Nephron (organoid): ENCODE measurements at regions not wholly inside any gene's neighbourhood (a gene's known extent, or its start where the extent isn't known, plus 50 kb on each side); places are given as distances from the start of the nearest gene placed in this dataset.
"Not testable (repeated sequence)": the region's sequence is repeated elsewhere in the genome, so short reads cannot be mapped to it uniquely, and the experiment has no call there.

ENCODE experiments used
- H3K27ac Mint-ChIP-seq, 3 experiments: 2 replicates each; pipeline ENCODE4 v1.8.0; 2020; ENCODE audit warnings: mixed read lengths in 3 of 3, mild to moderate bottlenecking in 2 of 3, moderate library complexity in 1 of 3
- H3K27me3 Mint-ChIP-seq: 2 replicates; pipeline ENCODE4 v1.8.0; 2021; ENCODE audit warnings: low read depth, mild to moderate bottlenecking, moderate library complexity, mixed read lengths
- H3K36me3 Mint-ChIP-seq: 2 replicates; pipeline ENCODE4 v1.8.0; 2020; ENCODE audit warnings: low read depth, mixed read lengths
- H3K4me1 Mint-ChIP-seq: 2 replicates; pipeline ENCODE4 v1.8.0; 2020; ENCODE audit warnings: mixed read lengths
- H3K4me3 Mint-ChIP-seq, 3 experiments: 2 replicates each; pipeline ENCODE4 v1.8.0; 2020; ENCODE audit warnings: mild to moderate bottlenecking in 3 of 3, mixed read lengths in 3 of 3, moderate library complexity in 2 of 3
- H3K9me3 Mint-ChIP-seq: 2 replicates; pipeline ENCODE4 v1.8.0; 2020; ENCODE audit warnings: mixed read lengths
- TF ChIP-seq, protein P1 (sequence below), 3 experiments: fragments of 200-600 bp; sonication (generic); IDR thresholded peaks; one replicate each; pipeline ENCODE4 v1.5.0; 2021; ENCODE audit warnings: antibody characterized with exemption in 3 of 3; ENCODE audit not compliant: unreplicated experiment in 3 of 3

DNA sequence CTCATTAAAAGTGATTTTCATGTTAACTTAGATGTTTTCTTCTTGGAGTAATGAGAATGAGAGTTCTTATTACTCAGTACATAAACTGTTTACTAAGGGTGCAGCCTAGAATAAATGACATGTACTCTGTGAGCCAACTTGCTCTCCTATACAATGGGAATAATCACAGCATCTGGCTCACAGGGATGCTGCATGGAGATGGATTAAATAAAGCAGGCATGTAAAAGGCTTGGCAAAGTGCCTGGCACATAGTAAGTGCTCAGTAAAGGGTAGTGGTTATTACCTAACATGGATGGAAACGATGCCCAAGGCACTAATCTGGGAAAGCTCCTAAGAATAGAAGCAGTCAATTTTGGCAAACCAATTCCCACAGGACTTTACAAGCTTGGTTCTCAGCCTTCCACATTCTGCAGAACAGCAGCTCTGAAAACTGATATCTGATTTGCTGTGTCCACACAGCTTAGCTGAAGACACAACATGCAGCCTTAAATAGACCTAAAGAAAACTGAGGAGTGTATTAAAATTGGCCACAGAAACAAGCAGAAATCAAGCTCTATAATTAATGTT lies 176.1 kb downstream of the ABCC12 start:
- H3K27ac Mint-ChIP-seq: no peak overlapping the region
- TF ChIP-seq, protein P1, sequence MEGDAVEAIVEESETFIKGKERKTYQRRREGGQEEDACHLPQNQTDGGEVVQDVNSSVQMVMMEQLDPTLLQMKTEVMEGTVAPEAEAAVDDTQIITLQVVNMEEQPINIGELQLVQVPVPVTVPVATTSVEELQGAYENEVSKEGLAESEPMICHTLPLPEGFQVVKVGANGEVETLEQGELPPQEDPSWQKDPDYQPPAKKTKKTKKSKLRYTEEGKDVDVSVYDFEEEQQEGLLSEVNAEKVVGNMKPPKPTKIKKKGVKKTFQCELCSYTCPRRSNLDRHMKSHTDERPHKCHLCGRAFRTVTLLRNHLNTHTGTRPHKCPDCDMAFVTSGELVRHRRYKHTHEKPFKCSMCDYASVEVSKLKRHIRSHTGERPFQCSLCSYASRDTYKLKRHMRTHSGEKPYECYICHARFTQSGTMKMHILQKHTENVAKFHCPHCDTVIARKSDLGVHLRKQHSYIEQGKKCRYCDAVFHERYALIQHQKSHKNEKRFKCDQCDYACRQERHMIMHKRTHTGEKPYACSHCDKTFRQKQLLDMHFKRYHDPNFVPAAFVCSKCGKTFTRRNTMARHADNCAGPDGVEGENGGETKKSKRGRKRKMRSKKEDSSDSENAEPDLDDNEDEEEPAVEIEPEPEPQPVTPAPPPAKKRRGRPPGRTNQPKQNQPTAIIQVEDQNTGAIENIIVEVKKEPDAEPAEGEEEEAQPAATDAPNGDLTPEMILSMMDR (IDR thresholded peaks at IDR 0.05; ENCODE audit: unreplicated experiment in 3 of 3): no peak
- no peak overlapping the region for H3K4me3 Mint-ChIP-seq
- H3K4me1 Mint-ChIP-seq: no peaks in the 10 kb centered on the region
- no peaks in the 10 kb centered on the region for H3K36me3 Mint-ChIP-seq
- H3K27me3 Mint-ChIP-seq: peaks cover 12% of the 10 kb centered on the region
- H3K9me3 Mint-ChIP-seq: no peaks in the 10 kb centered on the region

DNA sequence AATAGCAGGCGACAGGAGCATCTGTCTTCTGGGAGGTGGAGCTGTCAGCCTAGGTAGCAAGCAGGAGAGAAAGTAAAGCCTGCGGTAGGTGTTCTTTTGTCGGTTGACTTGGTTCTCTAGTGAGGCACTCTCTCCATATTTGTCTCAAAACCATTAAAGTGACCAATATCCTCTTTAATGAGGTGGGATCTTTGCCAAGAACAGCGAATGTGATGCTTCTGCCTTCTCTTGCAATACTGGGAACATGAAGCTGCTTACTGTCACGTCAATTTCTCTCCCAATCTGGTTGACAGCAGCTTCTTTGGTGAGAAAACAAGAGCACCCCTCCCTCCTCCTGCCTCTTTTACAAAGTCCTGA lies 176.7 kb downstream of the ABCC12 start:
- H3K27ac Mint-ChIP-seq: no peak overlapping the region
- peaks cover 12% of the 10 kb centered on the region for H3K27me3 Mint-ChIP-seq
- TF ChIP-seq, protein P1 (IDR thresholded peaks at IDR 0.05; ENCODE audit: unreplicated experiment in 3 of 3): no peak
- no peaks in the 10 kb centered on the region for H3K4me1 Mint-ChIP-seq
- no peaks in the 10 kb centered on the region for H3K9me3 Mint-ChIP-seq
- no peaks in the 10 kb centered on the region for H3K36me3 Mint-ChIP-seq
- no peak overlapping the region for H3K4me3 Mint-ChIP-seq

DNA sequence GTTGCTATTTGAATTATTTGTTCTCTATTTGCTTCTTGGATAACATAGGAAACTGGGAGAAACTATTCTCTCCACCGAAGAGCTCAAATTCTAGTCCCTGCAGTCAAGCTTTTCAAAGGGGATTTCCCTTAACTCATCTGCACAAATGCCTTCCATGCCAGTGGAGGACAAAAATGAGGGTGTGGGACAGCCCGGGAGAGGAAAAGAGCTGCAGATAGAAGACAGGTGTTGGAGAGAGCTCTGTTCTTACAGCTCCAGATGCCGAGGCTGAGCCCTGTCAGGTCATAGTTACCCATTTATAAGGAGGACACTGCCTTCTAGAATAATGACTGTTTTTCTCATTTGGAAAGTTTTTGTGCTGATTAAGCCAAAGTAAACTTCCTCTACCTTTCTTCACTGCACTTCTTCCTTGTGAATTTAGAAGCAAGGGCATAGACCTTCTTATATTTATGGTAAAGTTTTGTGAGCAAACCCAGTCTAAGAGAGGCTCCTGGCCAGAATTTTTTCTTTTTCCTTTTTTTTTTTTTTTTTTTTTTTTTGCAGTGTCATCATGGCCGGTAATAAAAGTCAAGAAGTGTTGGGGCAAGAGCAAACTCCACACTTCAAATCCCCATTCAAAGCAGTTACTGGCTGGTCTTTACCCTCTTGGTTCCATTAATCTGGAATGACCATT lies 177.2 kb downstream of the ABCC12 start:
- H3K27me3 Mint-ChIP-seq: peaks cover 12% of the 10 kb centered on the region
- TF ChIP-seq, protein P1 (IDR thresholded peaks at IDR 0.05; ENCODE audit: unreplicated experiment in 3 of 3): no peak
- no peaks in the 10 kb centered on the region for H3K4me1 Mint-ChIP-seq
- no peak overlapping the region for H3K27ac Mint-ChIP-seq
- H3K36me3 Mint-ChIP-seq: no peaks in the 10 kb centered on the region
- H3K9me3 Mint-ChIP-seq: no peaks in the 10 kb centered on the region
- no peak overlapping the region for H3K4me3 Mint-ChIP-seq

DNA sequence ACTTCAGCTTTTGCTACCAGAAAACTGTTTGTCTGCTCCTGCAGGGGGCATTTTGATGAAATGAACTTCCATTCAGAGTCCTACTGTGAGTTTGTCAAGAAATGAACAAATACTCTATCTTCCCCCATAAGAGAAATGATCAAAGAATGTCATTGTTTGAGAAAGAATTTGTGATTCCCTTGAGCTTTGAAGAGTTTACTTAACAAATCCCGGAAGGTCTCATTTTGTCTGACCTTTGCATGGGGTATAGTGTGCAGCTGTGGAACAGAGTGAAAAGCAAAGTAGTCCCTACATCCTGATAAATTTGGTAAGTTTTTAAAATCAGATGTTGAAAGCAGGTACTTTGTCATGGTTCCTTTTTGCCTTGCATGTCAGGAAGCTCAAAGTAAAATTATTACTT lies 178.0 kb downstream of the ABCC12 start:
- no peak overlapping the region for H3K27ac Mint-ChIP-seq
- no peaks in the 10 kb centered on the region for H3K36me3 Mint-ChIP-seq
- H3K4me3 Mint-ChIP-seq: no peak overlapping the region
- TF ChIP-seq, protein P1 (IDR thresholded peaks at IDR 0.05; ENCODE audit: unreplicated experiment in 3 of 3): no peak
- H3K9me3 Mint-ChIP-seq: no peaks in the 10 kb centered on the region
- H3K27me3 Mint-ChIP-seq: peaks cover 12% of the 10 kb centered on the region
- H3K4me1 Mint-ChIP-seq: no peaks in the 10 kb centered on the region

DNA sequence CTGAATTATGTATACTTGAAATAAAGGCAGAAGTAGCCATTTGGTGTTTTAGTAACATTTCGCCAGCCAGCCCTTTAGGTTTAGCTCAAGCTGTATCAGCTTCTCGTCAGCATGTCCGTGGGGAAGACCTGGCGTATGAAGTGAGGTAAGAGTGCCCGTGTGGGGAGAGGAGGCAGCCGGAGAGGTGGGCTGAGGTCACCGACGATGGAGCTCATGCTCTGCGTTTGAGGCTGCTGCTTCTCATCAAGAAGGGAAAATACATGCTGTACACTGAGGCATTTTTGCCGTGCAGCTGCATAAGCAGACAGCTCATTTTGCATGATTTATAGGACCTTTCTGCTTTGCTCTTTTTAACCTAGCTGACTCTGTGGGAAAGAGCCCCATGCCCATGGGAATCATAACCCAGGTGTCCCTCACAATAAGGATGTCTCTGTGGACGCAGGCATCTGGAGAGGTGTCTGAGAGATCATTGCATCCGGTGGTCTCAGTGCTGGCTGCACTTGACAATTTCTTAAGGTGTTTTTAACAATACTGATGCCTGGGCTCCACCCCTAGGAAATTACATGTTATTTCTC lies 179.1 kb downstream of the ABCC12 start:
- no peak overlapping the region for H3K4me3 Mint-ChIP-seq
- no peaks in the 10 kb centered on the region for H3K36me3 Mint-ChIP-seq
- no peaks in the 10 kb centered on the region for H3K9me3 Mint-ChIP-seq
- no peak overlapping the region for H3K27ac Mint-ChIP-seq
- TF ChIP-seq, protein P1 (IDR thresholded peaks at IDR 0.05; ENCODE audit: unreplicated experiment in 3 of 3): no peak
- H3K4me1 Mint-ChIP-seq: no peaks in the 10 kb centered on the region
- H3K27me3 Mint-ChIP-seq: peaks cover 12% of the 10 kb centered on the region

DNA sequence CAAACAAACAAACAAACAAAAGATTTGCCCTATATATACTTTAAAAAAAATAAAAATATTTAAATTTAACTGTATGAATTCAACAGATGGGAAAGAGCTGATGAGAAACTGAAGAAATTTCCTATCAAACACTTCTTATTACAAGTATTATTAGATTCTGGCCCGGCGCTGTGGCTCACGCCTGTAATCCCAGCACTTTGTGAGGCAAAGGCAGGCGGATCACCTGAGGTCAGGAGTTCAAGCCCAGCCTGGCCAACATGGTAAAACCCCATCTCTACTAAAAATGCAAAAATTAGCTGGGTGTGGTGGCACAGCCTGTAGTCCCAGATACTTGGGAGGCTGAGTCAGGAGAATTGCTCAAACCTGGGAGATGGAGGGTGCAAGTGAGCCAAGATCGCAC lies 180.8 kb downstream of the ABCC12 start:
- H3K27me3 Mint-ChIP-seq: peaks cover 15% of the 10 kb centered on the region
- H3K4me1 Mint-ChIP-seq, H3K36me3 Mint-ChIP-seq, H3K9me3 Mint-ChIP-seq, H3K4me3 Mint-ChIP-seq, H3K27ac Mint-ChIP-seq: not testable (repeated sequence)
